GM23248 (cell line): ENCODE measurements at regions not wholly inside any gene's neighbourhood (a gene's known extent, or its start where the extent isn't known, plus 50 kb on each side); places are given as distances from the start of the nearest gene placed in this dataset.
A peak's percentile ranks its signal among the peaks of the same experiment; 100 is the strongest.

Experiments
- DNase-seq: peaks from one replicate; pipeline ENCODE4 v3.0.0-alpha.2; 2015
- H2AFZ ChIP-seq: fragments of 200-600 bp; sonication (generic); 2 replicates; pipeline ENCODE4 v1.6.1; 2016; ENCODE audit warnings: antibody characterized with exemption
- H3F3A ChIP-seq: fragments of 200-600 bp; sonication (generic); 2 replicates; pipeline ENCODE4 v1.6.1; 2016; ENCODE audit warnings: mild to moderate bottlenecking, antibody characterized with exemption, mixed run types; ENCODE audit not compliant: insufficient read depth
- H3K27ac ChIP-seq: fragments of 200-600 bp; sonication (generic); 2 replicates; pipeline ENCODE4 v1.5.1; 2016; ENCODE audit warnings: mild to moderate bottlenecking
- H3K27me3 ChIP-seq: fragments of 200-600 bp; sonication (generic); replicated peaks from 2 replicates; pipeline ENCODE4 v1.6.1; 2016; ENCODE audit warnings: mild to moderate bottlenecking; ENCODE audit not compliant: insufficient read depth
- H3K36me3 ChIP-seq: fragments of 200-600 bp; sonication (generic); 2 replicates; pipeline ENCODE4 v1.6.1; 2016; ENCODE audit warnings: low read depth, mild to moderate bottlenecking
- H3K4me1 ChIP-seq: fragments of 200-600 bp; sonication (generic); 2 replicates; pipeline ENCODE4 v1.6.1; 2016; ENCODE audit warnings: mild to moderate bottlenecking; ENCODE audit not compliant: insufficient read depth
- H3K4me2 ChIP-seq: fragments of 200-600 bp; sonication (generic); one replicate; pipeline ENCODE4 v1.6.1; 2016; ENCODE audit warnings: mild to moderate bottlenecking; ENCODE audit not compliant: unreplicated experiment
- H3K4me3 ChIP-seq: fragments of 200-600 bp; sonication (generic); 2 replicates; pipeline ENCODE4 v1.5.1; 2016; ENCODE audit warnings: mild to moderate bottlenecking
- H3K79me2 ChIP-seq: fragments of 200-600 bp; sonication (generic); 2 replicates; pipeline ENCODE4 v1.6.1; 2016; ENCODE audit warnings: mild to moderate bottlenecking; ENCODE audit not compliant: insufficient read depth
- H3K9ac ChIP-seq: fragments of 200-600 bp; sonication (generic); 2 replicates; pipeline ENCODE4 v1.6.1; 2016; ENCODE audit warnings: mild to moderate bottlenecking
- H3K9me2 ChIP-seq: fragments of 200-600 bp; sonication (generic); 2 replicates; pipeline ENCODE4 v1.6.1; 2016; ENCODE audit warnings: mixed run types, mild to moderate bottlenecking, moderate library complexity; ENCODE audit not compliant: insufficient read depth
- H3K9me3 ChIP-seq: fragments of 200-600 bp; sonication (generic); one replicate; pipeline ENCODE4 v1.6.1; 2017; ENCODE audit warnings: low read depth
- H4K20me1 ChIP-seq: fragments of 200-600 bp; sonication (generic); 2 replicates; pipeline ENCODE4 v1.6.0; 2016; ENCODE audit not compliant: insufficient read depth
- EZH2 ChIP-seq: fragments of 200-600 bp; sonication (generic); IDR thresholded peaks from 2 replicates; pipeline ENCODE4 v1.6.1; 2018; ENCODE audit warnings: antibody characterized with exemption, mild to moderate bottlenecking; ENCODE audit not compliant: insufficient read depth, poor library complexity, severe bottlenecking
- EZH2phosphoT487 ChIP-seq: fragments of 200-600 bp; sonication (generic); IDR thresholded peaks from 2 replicates; pipeline ENCODE4 v1.6.1; 2018; ENCODE audit warnings: antibody characterized with exemption, moderate library complexity, mild to moderate bottlenecking, low read depth; ENCODE audit not compliant: insufficient read depth
- WGBS, 2 experiments: methylation state at CpG; one replicate each; pipeline ENCODE4 v1.1.6; 2015 to 2017; ENCODE audit warnings: low lambda C conversion rate in 2 of 2, low coverage in 1 of 2; ENCODE audit errors: missing lambda C conversion rate in 2 of 2; 5-methylcytosine and 5-hydroxymethylcytosine counted together
- in situ Hi-C: fragments of 300-500 bp; cut with MboI; formaldehyde crosslinking; loops from 2 replicates; pipeline ENCODE4 v1.15.0; 2020

DNA sequence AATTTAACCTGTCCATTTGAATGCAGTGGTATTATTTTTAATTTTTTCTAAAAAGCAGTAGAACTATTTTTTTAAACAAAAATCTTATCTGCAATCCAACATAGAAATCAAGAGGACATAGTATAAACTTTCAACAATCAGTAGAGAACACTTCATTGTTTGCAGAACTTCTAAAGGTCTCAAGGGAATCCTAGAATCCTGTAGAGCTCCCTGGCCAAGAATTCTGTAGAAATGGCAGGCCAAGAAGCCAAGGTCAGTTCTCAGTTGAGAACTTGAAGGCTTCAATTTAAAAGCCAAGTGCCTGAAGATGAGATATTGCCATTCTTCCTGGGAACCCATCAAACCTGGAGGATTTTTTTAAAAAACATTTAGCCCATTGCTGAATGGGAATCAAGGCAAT lies 199.2 kb upstream of the KLF4 start:
- no peak overlapping the region for H3K27ac ChIP-seq
- in situ Hi-C loops: no loop called here
- TF ChIP-seq EZH2phosphoT487: no peak
- no peak for TF ChIP-seq EZH2

GRCh38 chr9:107685901-107686300 lies 196.3 kb upstream of the KLF4 start:
- Histone ChIP-seq H2AFZ (no peak overlapping the region; the same call in 1 of the 2 replicates), H3K27me3 (no peaks in the 10 kb centered on the region), H3K36me3 (no peaks in the 10 kb centered on the region), H4K20me1 (no peaks in the 10 kb centered on the region), H3K4me1 (no peaks in the 10 kb centered on the region), H3K27ac (no peak overlapping the region), H3K9me3 (no peaks in the 10 kb centered on the region), H3K4me2 (no peak overlapping the region), H3K9me2 (no peaks in the 10 kb centered on the region), H3F3A (0 out of 2 replicates have a peak, but pooled peaks cover 8% of the 10 kb centered on the region), H3K79me2 (no peaks in the 10 kb centered on the region), H3K4me3 (no peak overlapping the region), H3K9ac (no peak overlapping the region)
- peak; percentile 60 for DNase-seq
- TF ChIP-seq EZH2: no peak
- no peak for TF ChIP-seq EZH2phosphoT487
- WGBS, 2 experiments: 36 to 38% methylated on average over 4 of the region's 4 CpGs
- in situ Hi-C loops: no loop called here

More for the DNA sequence above, 199.2 kb upstream of the KLF4 start:
- H3F3A ChIP-seq: 0 out of 2 replicates have a peak, but pooled peaks cover 8% of the 10 kb centered on the region
- DNase-seq: no peak
- no peaks in the 10 kb centered on the region for H3K36me3 ChIP-seq
- H4K20me1 ChIP-seq: no peaks in the 10 kb centered on the region
- H3K9me3 ChIP-seq: no peaks in the 10 kb centered on the region
- no peak overlapping the region for H3K9ac ChIP-seq
- no peak overlapping the region for H3K4me2 ChIP-seq
- H3K9me2 ChIP-seq: no peaks in the 10 kb centered on the region
- no peaks in the 10 kb centered on the region for H3K79me2 ChIP-seq
- no peaks in the 10 kb centered on the region; the same call in 1 of the 2 replicates for H3K4me1 ChIP-seq
- H3K27me3 ChIP-seq: no peaks in the 10 kb centered on the region
- no peak overlapping the region for H2AFZ ChIP-seq
- H3K4me3 ChIP-seq: no peak overlapping the region

DNA sequence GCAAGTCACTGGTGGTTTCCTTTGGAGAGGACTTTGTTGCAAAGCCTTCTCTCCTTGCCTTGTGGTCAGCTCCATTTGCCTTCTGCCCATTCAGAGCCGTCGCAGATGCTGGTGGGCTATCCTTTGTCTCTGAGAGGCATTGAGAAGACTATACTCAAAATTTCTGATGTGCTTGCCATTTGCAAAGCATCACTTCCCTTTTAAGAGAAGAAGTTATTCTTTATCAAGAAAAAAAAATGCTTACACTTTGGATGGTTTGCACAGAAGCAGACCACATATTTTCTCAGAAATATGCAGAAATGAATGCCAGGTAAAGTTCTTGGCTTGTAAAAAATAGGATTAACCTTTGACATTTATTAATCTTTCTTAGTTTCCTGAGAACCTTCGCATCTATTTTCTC lies 195.8 kb upstream of the KLF4 start:
- no peak for DNase-seq
- Histone ChIP-seq H3K9me2 (no peaks in the 10 kb centered on the region), H3K4me3 (no peak overlapping the region), H3K36me3 (no peaks in the 10 kb centered on the region), H3K9me3 (no peaks in the 10 kb centered on the region), H4K20me1 (no peaks in the 10 kb centered on the region), H2AFZ (no peak overlapping the region), H3K27me3 (no peaks in the 10 kb centered on the region), H3K4me2 (no peak overlapping the region), H3F3A (0 out of 2 replicates have a peak, but pooled peaks cover 8% of the 10 kb centered on the region), H3K79me2 (no peaks in the 10 kb centered on the region), H3K27ac (no peak overlapping the region), H3K9ac (no peak overlapping the region), H3K4me1 (no peaks in the 10 kb centered on the region)
- TF ChIP-seq EZH2 (no peak), EZH2phosphoT487 (no peak)
- 85 to 86% methylated on average over 3 of the region's 3 CpGs for WGBS, 2 experiments
- in situ Hi-C loops: no loop called here

- Histone ChIP-seq H3K79me2 (no peaks in the 10 kb centered on the region), H3F3A (0 out of 2 replicates have a peak, but pooled peaks cover 8% of the 10 kb centered on the region), H3K4me3 (no peak overlapping the region), H3K9me2 (no peaks in the 10 kb centered on the region), H3K4me2 (no peak overlapping the region), H3K9me3 (no peaks in the 10 kb centered on the region), H3K9ac (no peak overlapping the region), H3K27ac (no peak overlapping the region), H2AFZ (no peak overlapping the region), H4K20me1 (no peaks in the 10 kb centered on the region), H3K27me3 (no peaks in the 10 kb centered on the region), H3K4me1 (no peaks in the 10 kb centered on the region), H3K36me3 (no peaks in the 10 kb centered on the region)
- DNase-seq: peak; percentile 67
- WGBS, 2 experiments: 86 to 87% methylated on average over 6 of the region's 6 CpGs
- TF ChIP-seq EZH2phosphoT487 (no peak), EZH2 (no peak)
- in situ Hi-C loops: no loop called here
Measured at GRCh38 chr9:107684224-107684623, 194.7 kb upstream of the KLF4 start.

DNA sequence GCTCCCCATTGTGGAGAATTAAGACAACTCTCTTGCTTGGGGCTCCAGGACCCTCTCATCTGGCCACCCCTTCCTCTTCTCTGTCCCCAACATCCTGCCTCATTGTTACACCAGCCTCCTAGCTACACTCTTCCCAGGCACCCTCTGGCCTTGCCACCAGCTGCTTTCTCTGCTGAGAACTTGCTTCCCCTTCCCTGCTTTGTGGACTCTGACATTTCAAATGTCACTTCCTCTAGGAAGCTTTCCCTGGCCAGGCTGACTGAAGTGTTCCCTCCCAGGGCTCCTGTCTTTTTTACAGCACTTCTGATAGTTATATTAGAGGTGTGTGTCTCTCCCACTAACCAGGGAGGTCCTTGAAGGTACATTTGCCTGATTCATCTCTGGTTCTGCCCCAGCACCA lies 194.0 kb upstream of the KLF4 start:
- 0 out of 2 replicates have a peak, but pooled peaks cover 8% of the 10 kb centered on the region for H3F3A ChIP-seq
- H3K27ac ChIP-seq: no peak overlapping the region
- no peak overlapping the region for H2AFZ ChIP-seq
- no peaks in the 10 kb centered on the region for H3K79me2 ChIP-seq
- no peak for DNase-seq
- in situ Hi-C loops: no loop called here
- H3K9me2 ChIP-seq: no peaks in the 10 kb centered on the region
- no peak overlapping the region for H3K4me3 ChIP-seq
- no peaks in the 10 kb centered on the region for H3K27me3 ChIP-seq
- H4K20me1 ChIP-seq: no peaks in the 10 kb centered on the region
- no peak overlapping the region for H3K9ac ChIP-seq
- no peaks in the 10 kb centered on the region for H3K4me1 ChIP-seq
- H3K36me3 ChIP-seq: no peaks in the 10 kb centered on the region
- H3K4me2 ChIP-seq: no peak overlapping the region
- no peaks in the 10 kb centered on the region for H3K9me3 ChIP-seq
- TF ChIP-seq EZH2phosphoT487 (no peak), EZH2 (no peak)
